ENCODE measurements at regions not wholly inside any gene's neighbourhood (a gene's known extent, or its start where the extent isn't known, plus 50 kb on each side); places are given as distances from the start of the nearest gene placed in this dataset.

- Histone ChIP-seq H3K36me3 (replicated peaks in 1 of 2) (no peaks in the 10 kb centered on the region), H3K4me1 (replicated peaks in 1 of 2) (peaks cover 0 to 10% of the 10 kb centered on the region in 2 donors), H3K27ac (no peak overlapping the region), H3K9me3 (replicated peaks in 1 of 3) (no peaks in the 10 kb centered on the region), H3K27me3 (no peaks in the 10 kb centered on the region), H3K4me3 (no peak overlapping the region)
- no peak for TF ChIP-seq CTCF (IDR thresholded peaks at IDR 0.05)
- no peak for TF ChIP-seq POLR2A (IDR thresholded peaks at IDR 0.05)
- intact Hi-C loops (cut with DNase I): no loop called here
- DNase-seq: no peak
- WGBS, 4 donors: 76 to 80% (median 77%) methylated on average over 3 of the region's 3 CpGs
These were observed 74.7 kb downstream of the FAM217A start for GRCh38 chr6:4004249-4004648.

GRCh38 chr6:4008324-4009047, 70.5 kb downstream of the FAM217A start:
- WGBS, 4 donors: 77 to 83% (median 80%) methylated on average over 3 of the region's 3 CpGs
- H3K27ac ChIP-seq: peak overlapping the region in 3 of 5 donors; percentile 25 to 40 (median 37)
- peak; percentile 32 to 70 (median 60) for TF ChIP-seq CTCF (IDR thresholded peaks at IDR 0.05)
- TF ChIP-seq POLR2A (IDR thresholded peaks at IDR 0.05): no peak

GRCh38 chr6:4009486-4009885, 69.5 kb downstream of the FAM217A start:
- Histone ChIP-seq H3K27me3 (no peaks in the 10 kb centered on the region), H3K4me3 (no peak overlapping the region), H3K9me3 (replicated peaks in 1 of 3) (no peaks in the 10 kb centered on the region), H3K4me1 (replicated peaks in 1 of 2) (peaks cover 0 to 10% of the 10 kb centered on the region in 2 donors), H3K27ac (no peak overlapping the region), H3K36me3 (replicated peaks in 1 of 2) (no peaks in the 10 kb centered on the region)
- WGBS, 4 donors: 89 to 93% (median 92%) methylated on average over 8 of the region's 8 CpGs
- no peak for DNase-seq
- intact Hi-C loops (cut with DNase I): no loop called here
- no peak for TF ChIP-seq POLR2A (IDR thresholded peaks at IDR 0.05)
- TF ChIP-seq CTCF (IDR thresholded peaks at IDR 0.05): no peak

More at GRCh38 chr6:4008324-4009047, 70.5 kb downstream of the FAM217A start:
- H3K27me3 ChIP-seq: no peaks in the 10 kb centered on the region
- no peak overlapping the region for H3K4me3 ChIP-seq
- no peaks in the 10 kb centered on the region for H3K36me3 ChIP-seq (replicated peaks in 1 of 2)
- no peaks in the 10 kb centered on the region for H3K9me3 ChIP-seq (replicated peaks in 1 of 3)
- intact Hi-C loops (cut with DNase I): no loop called here
- peaks cover 0 to 10% of the 10 kb centered on the region in 2 donors for H3K4me1 ChIP-seq (replicated peaks in 1 of 2)
- peak in 1 of 7 donors; percentile 30 for DNase-seq

GRCh38 chr6:4010048-4010447, 68.9 kb downstream of the FAM217A start:
- TF ChIP-seq CTCF (IDR thresholded peaks at IDR 0.05) (no peak), POLR2A (IDR thresholded peaks at IDR 0.05) (no peak)
- peaks cover 0 to 10% of the 10 kb centered on the region in 2 donors for H3K4me1 ChIP-seq (replicated peaks in 1 of 2)
- no peak overlapping the region for H3K4me3 ChIP-seq
- no peaks in the 10 kb centered on the region for H3K36me3 ChIP-seq (replicated peaks in 1 of 2)
- WGBS, 4 donors: 73 to 81% (median 80%) methylated on average over 2 of the region's 2 CpGs
- H3K27me3 ChIP-seq: no peaks in the 10 kb centered on the region
- DNase-seq: no peak
- no peak overlapping the region for H3K27ac ChIP-seq
- H3K9me3 ChIP-seq (replicated peaks in 1 of 3): no peaks in the 10 kb centered on the region
- intact Hi-C loops (cut with DNase I): loop anchor here in 1 of 2 donors (10.0 kb wide), 1 partner anchor 265 kb away; no protein-coding TSS in a partner anchor

Data from adrenal gland (tissue), 9 donors.